IMR-90 (cell line): ENCODE measurements at regions not wholly inside any gene's neighbourhood (a gene's known extent, or its start where the extent isn't known, plus 50 kb on each side); places are given as distances from the start of the nearest gene placed in this dataset.

Experiments
- BHLHE40 ChIP-seq: fragments of 150-350 bp; IDR thresholded peaks from 2 replicates; pipeline ENCODE4 v1.6.1; 2016; ENCODE audit warnings: mild to moderate bottlenecking, low read depth, low read length
- CEBPB ChIP-seq: IDR thresholded peaks from 2 replicates; pipeline ENCODE4 v1.6.1; 2012; ENCODE audit warnings: low read depth, low read length, improper control_type of control experiment
- CHD1 ChIP-seq: IDR thresholded peaks from 2 replicates; pipeline ENCODE4 v1.6.1; 2012; ENCODE audit warnings: low read depth, low read length, improper control_type of control experiment
- FOS ChIP-seq: fragments of 150-350 bp; IDR thresholded peaks from 2 replicates; pipeline ENCODE4 v1.6.1; 2016; ENCODE audit warnings: low read depth, low read length
- MAFK ChIP-seq: IDR thresholded peaks from 2 replicates; pipeline ENCODE4 v1.6.1; 2012; ENCODE audit warnings: low read depth, low read length, improper control_type of control experiment
- MAZ ChIP-seq: IDR thresholded peaks from 2 replicates; pipeline ENCODE4 v1.6.1; 2012; ENCODE audit warnings: low read depth, mild to moderate bottlenecking, low read length, improper control_type of control experiment, moderate library complexity, borderline replicate concordance
- MXI1 ChIP-seq: IDR thresholded peaks from 2 replicates; pipeline ENCODE4 v1.6.1; 2012; ENCODE audit warnings: low read depth, mild to moderate bottlenecking, low read length, moderate library complexity, borderline replicate concordance
- POLR2A ChIP-seq: IDR thresholded peaks from 2 replicates; pipeline ENCODE4 v1.6.1; 2012; ENCODE audit warnings: mild to moderate bottlenecking, low read depth, low read length
- RAD21 ChIP-seq: IDR thresholded peaks from 2 replicates; pipeline ENCODE4 v1.6.1; 2012; ENCODE audit warnings: low read length, improper control_type of control experiment
- RCOR1 ChIP-seq: IDR thresholded peaks from 2 replicates; pipeline ENCODE4 v1.6.1; 2012; ENCODE audit warnings: mild to moderate bottlenecking, low read length, improper control_type of control experiment; ENCODE audit not compliant: insufficient replicate concordance
- RFX5 ChIP-seq: IDR thresholded peaks from 2 replicates; pipeline ENCODE4 v1.8.0; 2012; ENCODE audit warnings: low read depth, mild to moderate bottlenecking, low read length, moderate library complexity
- USF2 ChIP-seq: fragments of 150-350 bp; IDR thresholded peaks from 2 replicates; pipeline ENCODE4 v1.6.1; 2017; ENCODE audit warnings: mild to moderate bottlenecking, antibody characterized with exemption, low read length, low read depth
- TF ChIP-seq, protein P1 (sequence below): conservative IDR thresholded peaks from 2 replicates; pipeline ENCODE4 v1.5.1; 2012; ENCODE audit warnings: mild to moderate bottlenecking, low read depth, low read length, improper control_type of control experiment

GRCh38 chr2:188693771-188694170, 280.4 kb upstream of the COL3A1 start:
- TF ChIP-seq, protein P1, sequence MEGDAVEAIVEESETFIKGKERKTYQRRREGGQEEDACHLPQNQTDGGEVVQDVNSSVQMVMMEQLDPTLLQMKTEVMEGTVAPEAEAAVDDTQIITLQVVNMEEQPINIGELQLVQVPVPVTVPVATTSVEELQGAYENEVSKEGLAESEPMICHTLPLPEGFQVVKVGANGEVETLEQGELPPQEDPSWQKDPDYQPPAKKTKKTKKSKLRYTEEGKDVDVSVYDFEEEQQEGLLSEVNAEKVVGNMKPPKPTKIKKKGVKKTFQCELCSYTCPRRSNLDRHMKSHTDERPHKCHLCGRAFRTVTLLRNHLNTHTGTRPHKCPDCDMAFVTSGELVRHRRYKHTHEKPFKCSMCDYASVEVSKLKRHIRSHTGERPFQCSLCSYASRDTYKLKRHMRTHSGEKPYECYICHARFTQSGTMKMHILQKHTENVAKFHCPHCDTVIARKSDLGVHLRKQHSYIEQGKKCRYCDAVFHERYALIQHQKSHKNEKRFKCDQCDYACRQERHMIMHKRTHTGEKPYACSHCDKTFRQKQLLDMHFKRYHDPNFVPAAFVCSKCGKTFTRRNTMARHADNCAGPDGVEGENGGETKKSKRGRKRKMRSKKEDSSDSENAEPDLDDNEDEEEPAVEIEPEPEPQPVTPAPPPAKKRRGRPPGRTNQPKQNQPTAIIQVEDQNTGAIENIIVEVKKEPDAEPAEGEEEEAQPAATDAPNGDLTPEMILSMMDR = no peak
- TF ChIP-seq CHD1 = no peak
- no peak for TF ChIP-seq MAFK
- no peak for TF ChIP-seq RCOR1
- no peak for TF ChIP-seq MXI1
- no peak for TF ChIP-seq POLR2A
- no peak for TF ChIP-seq MAZ
- no peak for TF ChIP-seq FOS
- no peak for TF ChIP-seq CEBPB
- TF ChIP-seq USF2 = no peak
- no peak for TF ChIP-seq RAD21
- no peak for TF ChIP-seq RFX5
- TF ChIP-seq BHLHE40 = no peak
